Hypothalamus (tissue), 51 donors: ENCODE measurements at regions not wholly inside any gene's neighbourhood (a gene's known extent, or its start where the extent isn't known, plus 50 kb on each side); places are given as distances from the start of the nearest gene placed in this dataset.
"Not testable (repeated sequence)": the region's sequence is repeated elsewhere in the genome, so short reads cannot be mapped to it uniquely, and the experiment has no call there.

ENCODE experiments used
- DNase-seq, 51 donors: peaks; one replicate each; lab custom pipeline; 2025; lab: John Stamatoyannopoulos, UW

DNA sequence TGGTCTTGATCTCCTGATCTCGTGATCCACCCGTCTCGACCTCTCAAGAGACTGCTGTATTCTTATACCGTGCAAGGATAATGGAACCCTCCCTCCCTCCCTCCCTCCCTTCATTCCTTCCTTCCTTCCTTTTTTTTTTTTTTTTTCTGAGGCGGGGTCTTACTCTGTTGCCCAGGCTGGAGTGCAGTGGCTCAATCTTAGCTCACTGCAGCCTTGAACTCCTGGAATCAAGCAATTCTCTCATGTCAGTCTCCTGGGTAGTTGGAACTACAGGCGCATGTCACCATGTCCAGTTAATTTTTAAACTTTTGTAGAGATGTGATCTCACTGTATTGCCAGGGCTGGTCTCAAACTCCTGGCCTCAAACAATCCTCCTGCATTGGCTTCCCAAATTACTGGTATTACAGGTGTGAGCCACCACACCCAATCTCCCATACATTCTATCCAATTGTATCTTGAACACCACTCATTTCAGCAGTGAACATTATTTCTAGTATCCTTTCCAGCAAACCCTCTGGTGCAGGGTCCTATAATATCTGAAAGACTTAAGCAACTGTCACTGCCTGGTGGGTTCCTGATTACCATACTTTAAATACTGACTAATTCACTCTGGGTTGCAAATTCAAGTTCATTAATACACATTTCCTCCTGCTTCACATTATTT is 210.0 kb upstream of the ZNF217 start:
- DNase-seq = no peak

- DNase-seq = no peak
Observed at GRCh38 chr20:53801609-53802370, 208.2 kb upstream of the ZNF217 start.

DNA sequence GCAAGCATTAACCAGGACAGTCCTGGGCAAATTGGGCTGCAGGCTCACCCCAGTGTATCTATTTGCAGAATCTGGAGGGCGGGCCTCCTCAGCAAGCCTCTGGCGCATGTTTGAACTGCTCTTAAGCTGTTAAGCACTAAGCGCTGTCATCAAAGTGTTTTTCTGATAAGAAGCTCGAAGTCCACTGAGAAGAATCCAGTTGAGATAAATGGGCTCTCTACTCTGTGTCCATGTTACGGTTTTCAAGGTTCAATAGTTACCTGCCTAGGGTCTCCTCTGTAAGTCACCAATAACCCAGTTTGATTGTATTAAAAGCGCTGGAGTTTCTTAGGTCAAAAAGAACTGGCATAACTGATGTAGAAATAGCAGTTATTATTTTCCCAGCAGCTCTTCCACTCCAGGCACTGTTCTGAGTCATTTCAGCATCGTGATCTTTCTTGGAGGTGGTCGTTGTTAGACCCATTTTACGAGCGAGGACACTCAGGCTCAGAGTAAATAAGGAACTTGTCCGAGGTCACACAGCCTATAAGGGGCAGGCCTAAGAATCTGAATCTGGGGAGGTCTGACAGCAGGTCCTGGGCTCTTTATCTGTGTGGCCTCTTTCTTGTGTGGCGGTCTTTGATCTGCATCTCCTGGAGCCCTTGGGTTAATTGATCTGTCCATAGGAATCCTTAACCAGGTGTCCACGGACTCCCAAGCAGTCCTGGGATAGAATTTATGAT is 207.4 kb upstream of the ZNF217 start:
- DNase-seq = no peak

DNA sequence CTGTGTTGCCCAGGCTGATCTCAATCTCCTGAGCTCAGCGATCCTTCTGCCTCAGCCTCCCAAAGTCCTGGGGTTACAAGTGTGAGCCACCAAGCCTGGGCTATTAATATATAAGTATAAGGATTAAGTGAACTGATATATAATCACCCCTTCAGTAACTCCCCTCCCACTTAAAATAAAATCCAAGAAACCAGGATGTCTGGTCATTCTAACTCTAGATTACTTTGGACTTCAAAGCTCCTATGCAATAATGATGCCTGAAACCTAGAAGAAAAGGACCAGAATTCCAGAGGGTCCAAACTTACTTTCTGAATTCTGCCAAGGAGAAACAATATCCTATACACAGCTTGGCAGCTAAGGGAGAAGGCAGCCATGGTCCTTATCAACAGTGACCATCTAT is 206.8 kb upstream of the ZNF217 start:
- no peak for DNase-seq

- no peak for DNase-seq
Observed at GRCh38 chr20:53797085-53797484, 203.4 kb upstream of the ZNF217 start.

DNA sequence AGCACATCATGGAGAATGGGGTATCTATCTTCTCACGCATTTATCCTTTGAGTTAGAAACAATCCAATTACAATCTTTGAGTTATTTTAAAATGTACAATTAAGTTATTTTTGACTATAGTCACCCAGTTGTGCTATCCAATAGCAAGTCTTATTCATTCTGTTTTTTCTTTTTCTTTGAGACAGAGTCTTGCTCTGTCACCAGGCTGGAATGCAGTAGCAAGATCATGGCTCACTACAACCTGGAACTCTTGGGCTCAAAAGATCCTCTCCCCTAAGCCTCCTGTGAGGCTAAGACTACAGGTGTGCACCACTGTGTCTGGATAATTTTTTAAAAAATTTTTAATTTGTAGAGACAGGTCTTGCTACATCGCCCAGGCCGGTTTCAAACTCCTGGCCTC is 201.5 kb upstream of the ZNF217 start:
- no peak for DNase-seq

GRCh38 chr20:53794529-53795115 is 201.0 kb upstream of the ZNF217 start:
- DNase-seq = peak in 1 of 51 donors; percentile 3

- no peak for DNase-seq
Observed at GRCh38 chr20:53793783-53794383, 200.2 kb upstream of the ZNF217 start.

- no peak for DNase-seq
Observed at GRCh38 chr20:53792946-53793536, 199.4 kb upstream of the ZNF217 start.

GRCh38 chr20:53789989-53790675 is 196.5 kb upstream of the ZNF217 start:
- DNase-seq = no peak

GRCh38 chr20:53788253-53789022 is 194.8 kb upstream of the ZNF217 start:
- no peak for DNase-seq

DNA sequence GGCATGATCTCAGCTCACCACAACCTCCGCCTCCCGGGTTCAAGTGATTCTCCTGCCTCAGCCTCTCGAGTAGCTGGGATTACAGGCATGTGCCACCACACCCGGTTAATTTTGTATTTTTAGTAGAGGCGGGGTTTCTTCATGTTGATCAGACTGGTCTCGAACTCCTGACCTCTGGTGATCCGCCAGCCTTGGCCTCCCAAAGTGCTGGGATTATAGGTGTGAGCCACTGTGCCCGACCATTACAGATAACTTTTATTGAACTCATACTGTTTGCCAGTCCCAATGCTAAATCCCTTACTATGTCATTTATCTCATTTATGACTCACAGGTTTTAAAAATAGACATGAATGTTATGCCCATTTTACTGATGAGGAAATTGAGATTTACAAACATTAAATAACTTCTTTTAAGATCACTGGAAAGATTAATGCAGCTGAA is 193.9 kb upstream of the ZNF217 start:
- not testable (repeated sequence) for DNase-seq

DNA sequence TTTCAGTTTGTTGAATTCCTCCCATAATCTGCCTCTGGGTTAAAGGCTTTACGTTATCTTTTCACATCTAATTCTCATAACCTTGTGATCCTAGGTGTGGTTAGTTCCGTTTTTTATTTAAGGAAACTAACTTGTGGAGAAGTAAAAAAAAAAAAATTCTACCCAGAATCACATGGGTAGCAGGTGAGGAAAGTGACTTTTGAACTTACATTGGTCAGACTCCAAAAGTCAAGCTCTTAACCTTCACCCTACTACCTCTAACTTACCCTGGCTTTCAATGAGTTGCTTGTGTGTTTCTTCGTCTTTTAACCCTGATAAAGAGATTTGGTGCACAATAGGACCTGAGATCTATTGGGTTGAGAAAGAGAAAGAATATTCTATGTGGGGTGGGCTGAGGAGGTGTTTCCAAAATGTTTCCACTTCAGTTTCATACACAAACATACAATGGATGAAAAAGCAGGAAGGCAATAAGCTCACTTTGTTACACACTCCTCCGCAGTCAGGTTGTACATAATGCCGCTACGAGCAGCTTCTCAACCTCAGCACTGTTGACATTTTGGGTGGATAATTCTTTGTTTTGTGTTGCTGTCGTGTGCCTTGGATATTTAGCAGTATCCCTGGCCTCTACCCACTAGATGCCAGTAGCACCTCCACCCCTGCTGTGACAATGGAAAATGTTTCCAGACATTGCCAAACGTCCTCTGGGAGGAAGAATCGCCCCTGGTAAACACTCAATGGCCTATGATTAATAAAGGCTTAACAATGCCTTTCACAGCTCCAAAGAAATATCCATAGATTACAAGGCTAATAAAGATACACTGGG is 193.0 kb upstream of the ZNF217 start:
- no peak for DNase-seq

DNA sequence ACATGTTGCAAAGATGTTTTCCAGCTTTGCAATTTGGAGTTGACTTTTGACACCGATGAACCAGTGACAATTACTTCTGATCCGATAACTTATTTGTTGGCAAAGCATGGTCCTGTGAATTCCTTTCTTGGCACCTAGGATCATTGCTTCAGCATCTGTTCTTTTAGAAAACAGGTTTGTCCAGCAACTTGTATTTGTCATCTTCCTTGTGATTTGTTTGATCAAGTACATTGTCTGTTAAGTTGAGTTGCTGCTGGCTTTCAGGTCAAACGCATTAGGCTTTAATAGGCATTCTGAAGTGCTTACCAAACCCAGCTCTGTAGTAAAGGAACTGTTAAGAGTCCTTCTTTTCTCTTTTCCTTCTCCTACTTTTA is 192.4 kb upstream of the ZNF217 start:
- no peak for DNase-seq

DNA sequence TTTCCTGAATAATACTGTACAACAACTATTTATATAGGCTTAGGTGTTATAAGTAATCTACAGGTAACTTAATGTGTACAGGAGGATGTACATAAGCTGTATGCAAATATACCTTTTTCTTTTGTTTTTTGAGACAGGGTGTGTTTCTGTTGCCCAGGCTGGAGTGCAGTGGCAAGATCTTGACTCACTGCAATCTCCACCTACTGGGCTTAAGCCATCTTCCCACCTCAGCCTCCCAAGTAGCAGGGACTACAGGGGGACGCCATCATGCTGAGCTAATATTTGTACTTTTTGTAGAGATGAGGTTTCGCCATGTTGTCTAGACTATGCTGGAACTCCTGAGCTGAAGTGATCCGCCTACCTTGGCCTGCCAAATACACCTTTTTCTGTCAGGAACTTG is 191.7 kb upstream of the ZNF217 start:
- DNase-seq = no peak

DNA sequence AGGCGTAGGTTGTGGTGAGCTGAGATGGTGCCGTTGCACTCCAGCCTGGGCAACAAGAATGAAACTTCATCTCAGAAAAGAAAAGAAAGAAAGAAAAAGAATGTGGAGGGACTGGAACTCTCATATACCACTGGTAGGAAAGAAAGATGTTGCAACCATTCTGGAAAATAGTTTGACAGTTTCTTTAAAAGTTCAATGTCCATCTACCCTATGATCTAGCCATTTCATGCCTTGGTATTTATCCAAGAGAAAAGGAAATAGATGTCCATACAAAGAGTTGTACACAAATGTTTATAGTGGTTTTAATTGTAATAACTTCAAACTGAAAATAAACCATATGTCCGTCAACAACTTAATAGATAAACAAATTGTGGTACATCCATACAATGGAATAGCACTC is 190.1 kb upstream of the ZNF217 start:
- no peak for DNase-seq

DNA sequence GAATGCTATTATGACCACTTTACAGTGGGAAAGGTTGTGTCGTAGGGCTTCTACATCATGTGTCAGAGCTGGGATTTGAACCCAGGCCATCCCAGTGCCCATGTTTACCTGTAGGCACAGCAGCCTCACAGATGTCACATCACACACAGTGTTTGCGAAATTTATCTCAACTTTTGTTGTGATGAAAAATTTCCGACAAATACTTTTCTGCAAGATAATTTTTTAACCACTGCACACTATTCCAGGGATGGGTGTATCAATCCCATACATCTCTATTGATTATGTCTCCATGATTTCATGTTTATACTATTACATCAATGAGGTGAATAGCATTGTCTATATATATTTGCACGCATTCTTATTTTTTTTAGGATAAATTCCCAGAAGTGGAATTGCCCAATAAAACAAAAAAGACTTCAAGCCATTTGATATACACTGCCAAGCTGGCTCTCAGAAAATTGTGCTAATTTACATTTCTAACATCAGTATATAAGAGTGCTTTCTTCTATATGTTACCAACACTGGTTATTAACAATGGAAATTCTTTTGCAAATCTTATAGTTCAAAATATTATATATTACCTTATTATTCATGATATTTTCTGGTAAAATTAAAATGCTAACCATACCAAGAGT is 189.1 kb upstream of the ZNF217 start:
- DNase-seq = no peak

DNA sequence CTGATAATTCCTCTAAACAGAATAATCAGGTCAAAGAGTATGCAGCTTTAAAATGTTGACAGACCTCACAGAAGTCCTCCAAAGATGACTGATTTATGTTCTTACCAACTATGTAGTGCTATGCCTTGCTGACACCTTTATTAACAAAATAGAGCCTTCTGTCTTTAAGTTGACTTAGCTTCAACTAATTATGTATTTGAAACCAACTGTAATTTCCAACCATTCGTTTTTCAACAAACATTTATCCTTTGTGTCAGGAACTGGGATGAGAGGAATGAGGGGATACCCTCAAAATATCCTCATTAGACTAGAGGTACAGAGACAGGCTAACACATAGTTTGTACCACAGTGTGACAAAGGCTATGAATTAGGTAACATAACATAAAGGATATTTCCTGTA is 186.2 kb upstream of the ZNF217 start:
- no peak for DNase-seq
